DOHH2 (cell line): ENCODE measurements at regions not wholly inside any gene's neighbourhood (a gene's known extent, or its start where the extent isn't known, plus 50 kb on each side); places are given as distances from the start of the nearest gene placed in this dataset.
"Not testable (repeated sequence)": the region's sequence is repeated elsewhere in the genome, so short reads cannot be mapped to it uniquely, and the experiment has no call there.

ENCODE experiments used
- H3F3A ChIP-seq: fragments of 200-600 bp; sonication (generic), shearing (Covaris generic); 2 replicates; pipeline ENCODE4 v1.6.0; 2016; ENCODE audit warnings: antibody characterized with exemption, mild to moderate bottlenecking; ENCODE audit not compliant: control insufficient read depth, insufficient read depth
- H3K27ac ChIP-seq: fragments of 200-600 bp; sonication (generic); 2 replicates; pipeline ENCODE4 v1.5.1; 2014; ENCODE audit warnings: low read depth, mild to moderate bottlenecking, low read length, moderate library complexity
- H3K27me3 ChIP-seq: fragments of 200-600 bp; sonication (generic); 2 replicates; pipeline ENCODE4 v1.6.1; 2014; ENCODE audit warnings: mild to moderate bottlenecking, low read length, mixed read lengths; ENCODE audit not compliant: control insufficient read depth
- H3K36me3 ChIP-seq: fragments of 200-600 bp; sonication (generic); 2 replicates; pipeline ENCODE4 v1.6.1; 2014; ENCODE audit warnings: mild to moderate bottlenecking, low read length, moderate library complexity, mixed read lengths; ENCODE audit not compliant: control insufficient read depth
- H3K4me1 ChIP-seq: fragments of 200-600 bp; sonication (generic); 2 replicates; pipeline ENCODE4 v1.6.1; 2014; ENCODE audit warnings: mild to moderate bottlenecking, low read length, mixed read lengths; ENCODE audit not compliant: control insufficient read depth
- H3K4me2 ChIP-seq: fragments of 200-600 bp; sonication (generic); 2 replicates; pipeline ENCODE4 v1.6.0; 2014; ENCODE audit warnings: mild to moderate bottlenecking, low read length, moderate library complexity
- H3K4me3 ChIP-seq: fragments of 200-600 bp; sonication (generic); 2 replicates; pipeline ENCODE4 v1.5.1; 2014; ENCODE audit warnings: mild to moderate bottlenecking, low read length, mixed read lengths
- H3K79me2 ChIP-seq: fragments of 200-600 bp; sonication (generic); 2 replicates; pipeline ENCODE4 v1.6.1; 2014; ENCODE audit warnings: mild to moderate bottlenecking, low read length, mixed read lengths; ENCODE audit not compliant: control insufficient read depth
- H3K9me2 ChIP-seq: fragments of 200-600 bp; sonication (generic); replicated peaks from 2 replicates; pipeline ENCODE4 v1.6.1; 2014; ENCODE audit warnings: mild to moderate bottlenecking, low read length, mixed read lengths; ENCODE audit not compliant: control insufficient read depth
- H3K9me3 ChIP-seq: fragments of 200-600 bp; sonication (generic); 2 replicates; pipeline ENCODE4 v1.6.1; 2014; ENCODE audit warnings: antibody characterized with exemption, low read length, mixed read lengths; ENCODE audit not compliant: control insufficient read depth, insufficient read depth
- H4K20me1 ChIP-seq: fragments of 200-600 bp; sonication (generic); 2 replicates; pipeline ENCODE4 v1.6.0; 2014; ENCODE audit warnings: low read depth, mild to moderate bottlenecking, antibody characterized with exemption, low read length, moderate library complexity; ENCODE audit not compliant: control insufficient read depth, insufficient read depth

- H3K79me2 ChIP-seq, H3K4me1 ChIP-seq, H3K27me3 ChIP-seq, H3K4me3 ChIP-seq, H4K20me1 ChIP-seq, H3K4me2 ChIP-seq, H3K36me3 ChIP-seq, H3K9me3 ChIP-seq, H3K9me2 ChIP-seq, H3F3A ChIP-seq, H3K27ac ChIP-seq: not testable (repeated sequence)
Observed at GRCh38 chr13:46437808-46438404, 50.9 kb upstream of the RUBCNL start.
